ENCODE measurements at regions not wholly inside any gene's neighbourhood (a gene's known extent, or its start where the extent isn't known, plus 50 kb on each side); places are given as distances from the start of the nearest gene placed in this dataset.

DNA sequence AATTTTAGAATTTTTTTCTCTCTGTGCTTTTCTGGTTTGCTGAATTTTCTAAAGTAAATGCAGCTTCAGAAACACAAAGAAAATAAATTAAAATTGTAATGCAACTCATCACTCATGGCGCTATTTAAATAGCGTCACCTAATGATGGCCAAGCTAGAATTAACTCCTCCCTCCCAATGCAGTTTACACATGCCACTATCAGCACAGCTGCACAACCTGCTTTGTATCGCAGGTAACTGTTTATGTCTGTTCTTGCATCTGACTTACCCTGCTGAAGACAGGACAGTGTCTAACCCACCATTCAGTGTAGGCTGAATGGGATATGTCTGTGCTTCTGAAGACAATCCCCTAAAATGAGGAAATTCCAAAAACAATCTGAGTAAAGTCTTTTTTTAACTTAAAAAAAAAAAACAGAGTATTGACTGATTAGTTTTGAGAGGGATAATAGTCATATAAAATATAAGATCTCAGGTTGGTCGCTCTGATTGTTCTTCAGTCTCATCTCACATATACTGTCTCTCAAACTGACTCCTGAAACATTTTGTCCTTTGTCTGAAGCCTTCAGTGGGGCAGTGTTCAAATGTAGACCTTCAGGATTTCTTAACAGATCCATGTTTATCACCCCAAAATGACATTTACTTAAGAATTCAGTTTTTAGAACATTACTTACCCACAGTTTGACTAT is 271.4 kb downstream of the ZEB2 start:
- Histone ChIP-seq H3T11ph (ENCODE audit: low read length) (no peak overlapping the region), H3K4me2 (ENCODE audit: insufficient read depth, insufficient read length, low read length) (no peak overlapping the region), H3K14ac (ENCODE audit: insufficient read depth, low read length) (no peak overlapping the region), H3K27ac (ENCODE audit: insufficient read length, low read depth, low read length) (no peak overlapping the region), H4K5ac (ENCODE audit: insufficient read length, low read depth, low read length) (no peak overlapping the region), H3K79me1 (ENCODE audit: insufficient read depth, low read depth, low read length, poor library complexity, severe bottlenecking) (no peaks in the 10 kb centered on the region), H3K23ac (ENCODE audit: insufficient read length, low read depth, low read length) (no peak overlapping the region), H4K20me1 (ENCODE audit: control insufficient read depth, insufficient read depth, insufficient read length) (no peaks in the 10 kb centered on the region), H2AK5ac (ENCODE audit: insufficient read length, low read length) (no peak overlapping the region), H4K8ac (replicated peaks; ENCODE audit: insufficient read length, low read depth, low read length) (no peak overlapping the region), H2BK20ac (ENCODE audit: low read depth, low read length, poor library complexity, severe bottlenecking) (no peak overlapping the region), H3K4me1 (ENCODE audit: insufficient read depth, low read length) (no peaks in the 10 kb centered on the region), H3K18ac (ENCODE audit: insufficient read length, low read depth, low read length) (no peak overlapping the region), H3K9me3 (ENCODE audit: control insufficient read depth, low read depth, low read length) (peaks cover 11% of the 10 kb centered on the region), H2AFZ (ENCODE audit: low read length) (no peak overlapping the region), H2BK120ac (ENCODE audit: low read depth, low read length, poor library complexity, severe bottlenecking) (no peak overlapping the region), H2BK5ac (ENCODE audit: insufficient read length, low read length) (no peak overlapping the region), H2BK12ac (ENCODE audit: insufficient read length, low read depth, low read length) (no peak overlapping the region), H3K79me2 (ENCODE audit: insufficient read depth, low read length) (no peaks in the 10 kb centered on the region), H3K4ac (ENCODE audit: low read depth, low read length) (no peak overlapping the region), H2BK15ac (ENCODE audit: low read depth, low read length) (no peak overlapping the region), H4K91ac (ENCODE audit: insufficient read length, low read depth, low read length) (no peak overlapping the region), H3K23me2 (ENCODE audit: insufficient read length, low read depth, low read length, poor library complexity, severe bottlenecking) (no peaks in the 10 kb centered on the region), H3K27me3 (ENCODE audit: insufficient read depth, low read length) (no peaks in the 10 kb centered on the region), H3K9ac (ENCODE audit: extremely low read depth, insufficient read length, low read length) (no peak overlapping the region), H3K56ac (ENCODE audit: insufficient read length, low read depth, low read length) (no peak overlapping the region)
- TF ChIP-seq, protein P1, sequence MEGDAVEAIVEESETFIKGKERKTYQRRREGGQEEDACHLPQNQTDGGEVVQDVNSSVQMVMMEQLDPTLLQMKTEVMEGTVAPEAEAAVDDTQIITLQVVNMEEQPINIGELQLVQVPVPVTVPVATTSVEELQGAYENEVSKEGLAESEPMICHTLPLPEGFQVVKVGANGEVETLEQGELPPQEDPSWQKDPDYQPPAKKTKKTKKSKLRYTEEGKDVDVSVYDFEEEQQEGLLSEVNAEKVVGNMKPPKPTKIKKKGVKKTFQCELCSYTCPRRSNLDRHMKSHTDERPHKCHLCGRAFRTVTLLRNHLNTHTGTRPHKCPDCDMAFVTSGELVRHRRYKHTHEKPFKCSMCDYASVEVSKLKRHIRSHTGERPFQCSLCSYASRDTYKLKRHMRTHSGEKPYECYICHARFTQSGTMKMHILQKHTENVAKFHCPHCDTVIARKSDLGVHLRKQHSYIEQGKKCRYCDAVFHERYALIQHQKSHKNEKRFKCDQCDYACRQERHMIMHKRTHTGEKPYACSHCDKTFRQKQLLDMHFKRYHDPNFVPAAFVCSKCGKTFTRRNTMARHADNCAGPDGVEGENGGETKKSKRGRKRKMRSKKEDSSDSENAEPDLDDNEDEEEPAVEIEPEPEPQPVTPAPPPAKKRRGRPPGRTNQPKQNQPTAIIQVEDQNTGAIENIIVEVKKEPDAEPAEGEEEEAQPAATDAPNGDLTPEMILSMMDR (conservative IDR thresholded peaks at IDR 0.05), result no peak
- peaks cover 11 to 25% (median 13%) of the 10 kb centered on the region in 3 experiments for H3K36me3 Mint-ChIP-seq (ENCODE audit: insufficient read depth in 1 of 3, low read depth in 3 of 3)
- H3K4me3 Mint-ChIP-seq, result no peak overlapping the region
- no peak overlapping the region; a peak in 1 of 7 replicates for H3K27ac Mint-ChIP-seq
- H3K27me3 Mint-ChIP-seq (ENCODE audit: low read depth), result no peaks in the 10 kb centered on the region
- no peak for DNase-seq
- H3K4me1 Mint-ChIP-seq, result peaks cover 5 to 6% of the 10 kb centered on the region in 2 experiments
- H3K9me3 Mint-ChIP-seq, result peaks cover 14 to 20% of the 10 kb centered on the region in 2 experiments
- no CpG with 5 or more reads among the region's 4 CpGs for WGBS (ENCODE audit: extremely low coverage, insufficient read length, low lambda C conversion rate)

Data from H9 (cell line).